ENCODE measurements at regions not wholly inside any gene's neighbourhood (a gene's known extent, or its start where the extent isn't known, plus 50 kb on each side); places are given as distances from the start of the nearest gene placed in this dataset.

- WGBS (ENCODE audit: missing lambda C conversion rate): 37% methylated on average over 2 of the region's 2 CpGs
- H3K4me3 ChIP-seq: no peak overlapping the region
- no peak for TF ChIP-seq ELK1 (IDR thresholded peaks at IDR 0.05; ENCODE audit: low read depth, low read length)
- ATAC-seq (no peak), DNase-seq (ENCODE audit: low read depth in 1 of 2, low spot score in 1 of 2) (no peak), FAIRE-seq (no peak)
- POLR2A ChIA-PET: no interaction called here
- no peak overlapping the region for H3K27ac ChIP-seq
- CTCF ChIA-PET: interaction anchor here (0.6 kb wide), 1 partner anchor 273 kb away, joined by 3 read pairs; no protein-coding TSS in a partner anchor
- no peaks in the 10 kb centered on the region for H3K9me3 ChIP-seq
- H3K4me2 ChIP-seq: no peak overlapping the region
- no peaks in the 10 kb centered on the region for H3K4me1 ChIP-seq
Observed at GRCh38 chr15:35914573-35914972, 368.6 kb upstream of the DPH6 start.

GRCh38 chr15:35921046-35921445 lies 375.1 kb upstream of the DPH6 start:
- Histone ChIP-seq H3K27ac (no peak overlapping the region), H3K4me2 (no peak overlapping the region), H3K4me1 (no peaks in the 10 kb centered on the region), H3K9me3 (no peaks in the 10 kb centered on the region), H3K4me3 (no peak overlapping the region)
- POLR2A ChIA-PET: no interaction called here
- DNase-seq (ENCODE audit: low read depth in 1 of 2, low spot score in 1 of 2) (no peak), ATAC-seq (no peak), FAIRE-seq (no peak)
- TF ChIP-seq ELK1 (IDR thresholded peaks at IDR 0.05; ENCODE audit: low read depth, low read length) (no peak), POLR2AphosphoS2 (conservative IDR thresholded peaks at IDR 0.05; ENCODE audit: low read length) (no peak), USF2 (IDR thresholded peaks at IDR 0.05) (no peak), POLR2A (IDR thresholded peaks at IDR 0.05; ENCODE audit: low read length) (no peak)
- CTCF ChIA-PET: no interaction called here

GRCh38 chr15:35925275-35926006 lies 379.5 kb upstream of the DPH6 start:
- H3K27ac ChIP-seq: no peak overlapping the region

More at GRCh38 chr15:35925275-35926006, 379.5 kb upstream of the DPH6 start:
- no peaks in the 10 kb centered on the region for H3K4me1 ChIP-seq
- CTCF ChIA-PET: no interaction called here
- no peaks in the 10 kb centered on the region for H3K9me3 ChIP-seq
- 68% methylated on average over 9 of the region's 9 CpGs for WGBS (ENCODE audit: missing lambda C conversion rate)
- no peak for FAIRE-seq
- H3K4me2 ChIP-seq: no peak overlapping the region
- POLR2A ChIA-PET: no interaction called here
- no peak for ATAC-seq
- no peak overlapping the region for H3K4me3 ChIP-seq
- peak in 1 of 2 experiments; percentile 0 for DNase-seq (ENCODE audit: low read depth in 1 of 2, low spot score in 1 of 2)
- TF ChIP-seq MYC (IDR thresholded peaks at IDR 0.05; ENCODE audit: borderline replicate concordance, low read length) (no peak), MAZ (IDR thresholded peaks at IDR 0.05; ENCODE audit: borderline replicate concordance, low read depth, low read length) (no peak), EHMT2 (IDR thresholded peaks at IDR 0.05; ENCODE audit: low read depth) (no peak), REST (IDR thresholded peaks at IDR 0.05) (no peak), USF2 (IDR thresholded peaks at IDR 0.05) (no peak), CEBPB (IDR thresholded peaks at IDR 0.05) (no peak), SMC3 (IDR thresholded peaks at IDR 0.05) (no peak), EHF (CRISPR knock-in tag; IDR thresholded peaks at IDR 0.05) (no peak), HMGXB4 (CRISPR knock-in tag; IDR thresholded peaks at IDR 0.05; ENCODE audit: borderline replicate concordance) (no peak), KDM1A (IDR thresholded peaks at IDR 0.05; ENCODE audit: low read depth) (no peak), HOXB5 (CRISPR knock-in tag; IDR thresholded peaks at IDR 0.05) (no peak), TFCP2L1 (CRISPR knock-in tag; IDR thresholded peaks at IDR 0.05) (no peak), HES2 (IDR thresholded peaks at IDR 0.05) (no peak), HEYL (CRISPR knock-in tag; IDR thresholded peaks at IDR 0.05) (no peak), ZC3H11A (IDR thresholded peaks at IDR 0.05) (no peak), FOSL2 (IDR thresholded peaks at IDR 0.05) (no peak), FOSL2 (CRISPR knock-in tag; IDR thresholded peaks at IDR 0.05) (no peak), FOSB (CRISPR knock-in tag; IDR thresholded peaks at IDR 0.05) (no peak), E2F6 (IDR thresholded peaks at IDR 0.05; ENCODE audit: borderline replicate concordance, low read depth) (no peak)
